WTC11 (cell line): ENCODE measurements at regions not wholly inside any gene's neighbourhood (a gene's known extent, or its start where the extent isn't known, plus 50 kb on each side); places are given as distances from the start of the nearest gene placed in this dataset.

ENCODE experiments used
- ATF3 ChIP-seq: sonication (generic); formaldehyde crosslinking; conservative IDR thresholded peaks from 2 replicates; pipeline ENCODE4 v1.8.1; 2022; ENCODE audit warnings: mild to moderate bottlenecking, missing genetic modification reagents
- ATF6 ChIP-seq: sonication (generic); formaldehyde crosslinking; IDR thresholded peaks from 2 replicates; pipeline ENCODE4 v1.8.1; 2023; ENCODE audit warnings: mild to moderate bottlenecking, missing genetic modification reagents
- CREM ChIP-seq: sonication (generic); formaldehyde crosslinking; IDR thresholded peaks from 2 replicates; pipeline ENCODE4 v1.8.1; 2022; ENCODE audit warnings: mild to moderate bottlenecking, missing genetic modification reagents, moderate library complexity
- CTCF ChIP-seq: fragments of 200-600 bp; IDR thresholded peaks from 2 replicates; pipeline ENCODE4 v1.8.0; 2022; ENCODE audit warnings: antibody characterized with exemption
- ESRRA ChIP-seq: sonication (generic); formaldehyde crosslinking; IDR thresholded peaks from 2 replicates; pipeline ENCODE4 v1.8.1; 2022; ENCODE audit warnings: mild to moderate bottlenecking, missing genetic modification reagents, borderline replicate concordance
- FOXJ3 ChIP-seq: sonication (generic); formaldehyde crosslinking; IDR thresholded peaks from 2 replicates; pipeline ENCODE4 v1.9.0; 2021; ENCODE audit warnings: missing genetic modification reagents, mild to moderate bottlenecking, borderline replicate concordance
- FOXP1 ChIP-seq: sonication (generic); formaldehyde crosslinking; IDR thresholded peaks from 2 replicates; pipeline ENCODE4 v1.8.0; 2022; ENCODE audit warnings: missing genetic modification reagents, mild to moderate bottlenecking, moderate library complexity, borderline replicate concordance
- NFYB ChIP-seq: sonication (generic); formaldehyde crosslinking; conservative IDR thresholded peaks from 2 replicates; pipeline ENCODE4 v1.8.0; 2022; ENCODE audit warnings: low read depth, missing genetic modification reagents
- NR3C1 ChIP-seq: sonication (generic); formaldehyde crosslinking; conservative IDR thresholded peaks from 2 replicates; pipeline ENCODE4 v1.8.1; 2023; ENCODE audit warnings: low read depth, mild to moderate bottlenecking, missing genetic modification reagents
- OVOL2 ChIP-seq: fragments of 250-450 bp; sonication (Bioruptor Pico); IDR thresholded peaks from 2 replicates; pipeline ENCODE4 v1.9.0; 2021; ENCODE audit warnings: mild to moderate bottlenecking, borderline replicate concordance
- ZNF138 ChIP-seq: sonication (generic); formaldehyde crosslinking; conservative IDR thresholded peaks from 2 replicates; pipeline ENCODE4 v1.8.1; 2022; ENCODE audit warnings: mild to moderate bottlenecking, moderate library complexity, missing genetic modification reagents
- ZNF232 ChIP-seq: sonication (generic); formaldehyde crosslinking; IDR thresholded peaks from 2 replicates; pipeline ENCODE4 v1.8.0; 2022; ENCODE audit warnings: mild to moderate bottlenecking, missing genetic modification reagents

GRCh38 chr6:164243949-164244348 lies 829.4 kb downstream of the QKI start:
- no peak for TF ChIP-seq NFYB (CRISPR knock-in tag)
- no peak for TF ChIP-seq NR3C1 (CRISPR knock-in tag)
- TF ChIP-seq ATF3 (CRISPR knock-in tag): no peak
- no peak for TF ChIP-seq CTCF
- TF ChIP-seq FOXP1 (CRISPR knock-in tag): no peak
- TF ChIP-seq OVOL2 (CRISPR knock-in tag): no peak
- TF ChIP-seq ATF6 (CRISPR knock-in tag): no peak
- no peak for TF ChIP-seq ZNF232 (CRISPR knock-in tag)
- no peak for TF ChIP-seq ESRRA (CRISPR knock-in tag)
- TF ChIP-seq ZNF138: no peak
- TF ChIP-seq CREM: no peak
- no peak for TF ChIP-seq FOXJ3 (CRISPR knock-in tag)
